Parathyroid adenoma (tissue), 2 donors: ENCODE measurements at regions not wholly inside any gene's neighbourhood (a gene's known extent, or its start where the extent isn't known, plus 50 kb on each side); places are given as distances from the start of the nearest gene placed in this dataset.

Experiments used
- H2AFZ ChIP-seq: fragments of 300-600 bp; sonication (generic); one replicate; pipeline ENCODE4 v1.7.0; 2017; ENCODE audit warnings: antibody characterized with exemption, mild to moderate bottlenecking
- H3K27ac ChIP-seq: fragments of 300-600 bp; sonication (generic); one replicate; pipeline ENCODE4 v1.7.0; 2017
- H3K27me3 ChIP-seq: fragments of 300-600 bp; sonication (generic); one replicate; pipeline ENCODE4 v1.7.0; 2017; ENCODE audit warnings: low read length; ENCODE audit not compliant: control insufficient read depth, insufficient read depth
- H3K36me3 ChIP-seq: fragments of 300-600 bp; sonication (generic); one replicate; pipeline ENCODE4 v1.7.0; 2017; ENCODE audit warnings: low read length; ENCODE audit not compliant: control insufficient read depth, insufficient read depth
- H3K4me1 ChIP-seq: fragments of 300-600 bp; sonication (generic); one replicate; pipeline ENCODE4 v1.7.0; 2017; ENCODE audit warnings: control low read depth
- H3K4me2 ChIP-seq: fragments of 300-600 bp; sonication (generic); one replicate; pipeline ENCODE4 v1.7.0; 2017; ENCODE audit warnings: low read length
- H3K4me3 ChIP-seq: fragments of 300-600 bp; sonication (generic); one replicate; pipeline ENCODE4 v1.7.0; 2017; ENCODE audit warnings: low read depth, low read length
- H3K79me2 ChIP-seq: fragments of 300-600 bp; sonication (generic); one replicate; pipeline ENCODE4 v1.7.0; 2017; ENCODE audit warnings: control low read depth
- H3K9ac ChIP-seq: fragments of 300-600 bp; sonication (generic); one replicate; pipeline ENCODE4 v1.7.0; 2017; ENCODE audit warnings: mild to moderate bottlenecking
- H3K9me3 ChIP-seq: fragments of 300-600 bp; sonication (generic); one replicate; pipeline ENCODE4 v1.7.0; 2017; ENCODE audit warnings: low read length; ENCODE audit not compliant: control insufficient read depth
- CTCF ChIP-seq: fragments of 300-600 bp; sonication (generic); IDR thresholded peaks from one replicate; pipeline ENCODE4 v1.7.0; 2017; ENCODE audit warnings: antibody characterized with exemption, mild to moderate bottlenecking
- donor health status: primary hyperparathyroidism.

GRCh38 chr4:116020141-116020722 is 906.8 kb upstream of the NDST4 start:
- Histone ChIP-seq H3K4me1 (no peaks in the 10 kb centered on the region), H3K79me2 (no peaks in the 10 kb centered on the region), H2AFZ (no peak overlapping the region), H3K4me3 (no peak overlapping the region), H3K9ac (no peak overlapping the region), H3K27ac (no peak overlapping the region), H3K9me3 (no peaks in the 10 kb centered on the region), H3K4me2 (no peak overlapping the region), H3K27me3 (no peaks in the 10 kb centered on the region), H3K36me3 (no peaks in the 10 kb centered on the region)
- no peak for TF ChIP-seq CTCF

- H3K27ac ChIP-seq: no peak overlapping the region
- H3K79me2 ChIP-seq: no peaks in the 10 kb centered on the region
- no peak overlapping the region for H3K9ac ChIP-seq
- H3K27me3 ChIP-seq: no peaks in the 10 kb centered on the region
- H3K4me1 ChIP-seq: no peaks in the 10 kb centered on the region
- no peak for TF ChIP-seq CTCF
- no peaks in the 10 kb centered on the region for H3K9me3 ChIP-seq
- no peak overlapping the region for H2AFZ ChIP-seq
- no peaks in the 10 kb centered on the region for H3K36me3 ChIP-seq
- no peak overlapping the region for H3K4me3 ChIP-seq
- no peak overlapping the region for H3K4me2 ChIP-seq
These were observed 905.4 kb upstream of the NDST4 start for GRCh38 chr4:116018831-116019230.

GRCh38 chr4:116016201-116016600 is 902.8 kb upstream of the NDST4 start:
- no peak for TF ChIP-seq CTCF
- Histone ChIP-seq H3K9me3 (no peaks in the 10 kb centered on the region), H3K9ac (no peak overlapping the region), H3K4me2 (no peak overlapping the region), H3K4me1 (no peaks in the 10 kb centered on the region), H3K27ac (no peak overlapping the region), H3K4me3 (no peak overlapping the region), H3K36me3 (no peaks in the 10 kb centered on the region), H3K27me3 (no peaks in the 10 kb centered on the region), H3K79me2 (no peaks in the 10 kb centered on the region), H2AFZ (no peak overlapping the region)

- Histone ChIP-seq H3K27ac (no peak overlapping the region), H3K9me3 (no peaks in the 10 kb centered on the region), H3K27me3 (no peaks in the 10 kb centered on the region), H3K4me3 (no peak overlapping the region), H3K4me2 (no peak overlapping the region), H3K36me3 (no peaks in the 10 kb centered on the region), H3K9ac (no peak overlapping the region), H2AFZ (no peak overlapping the region), H3K4me1 (no peaks in the 10 kb centered on the region), H3K79me2 (no peaks in the 10 kb centered on the region)
- no peak for TF ChIP-seq CTCF
These were observed 902.1 kb upstream of the NDST4 start for GRCh38 chr4:116015549-116015948.

- Histone ChIP-seq H3K4me1 (no peaks in the 10 kb centered on the region), H3K79me2 (no peaks in the 10 kb centered on the region), H3K27ac (no peak overlapping the region), H3K27me3 (no peaks in the 10 kb centered on the region), H2AFZ (no peak overlapping the region), H3K9me3 (no peaks in the 10 kb centered on the region), H3K36me3 (no peaks in the 10 kb centered on the region), H3K4me2 (no peak overlapping the region), H3K9ac (no peak overlapping the region), H3K4me3 (no peak overlapping the region)
- TF ChIP-seq CTCF: no peak
These were observed 901.6 kb upstream of the NDST4 start for GRCh38 chr4:116015062-116015461.
